Posterior vena cava (tissue), 2 donors: ENCODE measurements at regions not wholly inside any gene's neighbourhood (a gene's known extent, or its start where the extent isn't known, plus 50 kb on each side); places are given as distances from the start of the nearest gene placed in this dataset.
"Not testable (repeated sequence)": the region's sequence is repeated elsewhere in the genome, so short reads cannot be mapped to it uniquely, and the experiment has no call there.

Experiments
- DNase-seq: peaks from one replicate; pipeline ENCODE4 v3.0.0-alpha.2; 2020; ENCODE audit warnings: low spot score
- intact Hi-C, 2 donors: fragments of 100-400 bp; cut with DNase I; formaldehyde crosslinking; loops; one replicate each; pipeline versions ENCODE4 v1.14.1 to v1.14.2; 2022 to 2023
- donor health status: DM: yes; HTN: yes; CAD: no.
- donor health status: DM: yes; HTN: yes; CAD: no.

GRCh38 chr1:83051053-83051452 lies 947.9 kb downstream of the TTLL7 start:
- DNase-seq, intact Hi-C loops: not testable (repeated sequence)

- intact Hi-C loops = no loop called here
Observed at GRCh38 chr1:83043244-83043643, 955.7 kb downstream of the TTLL7 start.

GRCh38 chr1:83039091-83039490 lies 959.8 kb downstream of the TTLL7 start:
- intact Hi-C loops, DNase-seq: not testable (repeated sequence)

More at GRCh38 chr1:83043244-83043643, 955.7 kb downstream of the TTLL7 start:
- DNase-seq = no peak

GRCh38 chr1:83034851-83035250 lies 964.1 kb downstream of the TTLL7 start:
- intact Hi-C loops = no loop called here

GRCh38 chr1:83033682-83034081 lies 965.2 kb downstream of the TTLL7 start:
- no peak for DNase-seq
- intact Hi-C loops = no loop called here

More at GRCh38 chr1:83034851-83035250, 964.1 kb downstream of the TTLL7 start:
- no peak for DNase-seq

GRCh38 chr1:83029916-83030315 lies 969.0 kb downstream of the TTLL7 start:
- no peak for DNase-seq
- intact Hi-C loops = no loop called here

- no peak for DNase-seq
- intact Hi-C loops = no loop called here
Observed at GRCh38 chr1:83029050-83029449, 969.9 kb downstream of the TTLL7 start.

GRCh38 chr1:83028467-83028866 lies 970.5 kb downstream of the TTLL7 start:
- DNase-seq = no peak
- intact Hi-C loops = no loop called here

- DNase-seq = no peak
- intact Hi-C loops = no loop called here
Observed at GRCh38 chr1:83027511-83027910, 971.4 kb downstream of the TTLL7 start.

- intact Hi-C loops = no loop called here
- DNase-seq = no peak
Observed at GRCh38 chr1:83026745-83027144, 972.2 kb downstream of the TTLL7 start.

GRCh38 chr1:83024251-83024767 lies 974.6 kb downstream of the TTLL7 start:
- intact Hi-C loops = no loop called here
- no peak for DNase-seq

- intact Hi-C loops = no loop called here
- no peak for DNase-seq
Observed at GRCh38 chr1:83023212-83023611, 975.7 kb downstream of the TTLL7 start.

- no peak for DNase-seq
- intact Hi-C loops = no loop called here
Observed at GRCh38 chr1:83022206-83022605, 976.7 kb downstream of the TTLL7 start.

- no peak for DNase-seq
- intact Hi-C loops = no loop called here
Observed at GRCh38 chr1:83017701-83018100, 981.2 kb downstream of the TTLL7 start.

- intact Hi-C loops = no loop called here
- no peak for DNase-seq
Observed at GRCh38 chr1:83017276-83017675, 981.7 kb downstream of the TTLL7 start.

GRCh38 chr1:83016354-83016849 lies 982.5 kb downstream of the TTLL7 start:
- DNase-seq = no peak
- intact Hi-C loops = no loop called here

GRCh38 chr1:83015163-83015562 lies 983.8 kb downstream of the TTLL7 start:
- no peak for DNase-seq
- intact Hi-C loops = no loop called here

GRCh38 chr1:83012950-83013349 lies 986.0 kb downstream of the TTLL7 start:
- intact Hi-C loops = no loop called here
- DNase-seq = no peak

- intact Hi-C loops = no loop called here
- DNase-seq = no peak
Observed at GRCh38 chr1:83011265-83011664, 987.7 kb downstream of the TTLL7 start.

GRCh38 chr1:83006271-83006670 lies 992.7 kb downstream of the TTLL7 start:
- intact Hi-C loops = no loop called here

GRCh38 chr1:83000286-83000685 lies 998.6 kb downstream of the TTLL7 start:
- intact Hi-C loops = no loop called here

More at GRCh38 chr1:83006271-83006670, 992.7 kb downstream of the TTLL7 start:
- no peak for DNase-seq

GRCh38 chr1:82995951-82996350 lies 1003.0 kb downstream of the TTLL7 start:
- no peak for DNase-seq

More at GRCh38 chr1:83000286-83000685, 998.6 kb downstream of the TTLL7 start:
- DNase-seq = no peak

More at GRCh38 chr1:82995951-82996350, 1003.0 kb downstream of the TTLL7 start:
- intact Hi-C loops = no loop called here
